PC-3 (cell line): ENCODE measurements at regions not wholly inside any gene's neighbourhood (a gene's known extent, or its start where the extent isn't known, plus 50 kb on each side); places are given as distances from the start of the nearest gene placed in this dataset.

Source experiments
- CTCF ChIP-seq: fragments of 300-600 bp; sonication (generic); conservative IDR thresholded peaks from 2 replicates; pipeline ENCODE4 v1.5.1; 2017; ENCODE audit warnings: antibody characterized with exemption, low read depth, mild to moderate bottlenecking, low read length
- EZH2phosphoT487 ChIP-seq: fragments of 300-600 bp; sonication (generic); IDR thresholded peaks from 2 replicates; pipeline ENCODE4 v1.6.1; 2018; ENCODE audit warnings: mild to moderate bottlenecking, antibody characterized with exemption, low read length, borderline replicate concordance

DNA sequence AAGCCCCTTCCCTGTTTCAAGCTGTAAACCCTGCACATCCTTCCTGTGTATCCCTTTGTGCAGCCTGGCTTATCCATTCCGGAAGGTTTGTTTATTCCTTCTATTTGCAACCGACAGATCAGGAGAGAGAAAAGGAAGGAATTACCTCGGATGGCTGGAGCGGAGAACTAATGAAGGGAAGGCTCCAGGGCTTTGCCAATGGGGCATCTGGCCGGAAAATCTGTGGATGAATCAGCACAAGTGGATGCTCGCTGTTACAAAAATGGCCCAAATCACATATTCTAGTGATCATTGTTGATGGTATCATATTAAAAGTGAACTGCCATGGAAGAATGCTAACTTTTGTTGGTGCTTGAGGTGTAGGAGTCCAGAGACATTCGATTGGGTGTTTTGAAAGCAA lies 97.1 kb downstream of the AQP4 start:
- TF ChIP-seq CTCF (no peak), EZH2phosphoT487 (no peak)
